GM18858 (cell line): ENCODE measurements at regions not wholly inside any gene's neighbourhood (a gene's known extent, or its start where the extent isn't known, plus 50 kb on each side); places are given as distances from the start of the nearest gene placed in this dataset.

Experiments
- ATAC-seq: cut with Tn5 transposase; IDR thresholded peaks from one replicate; pipeline ENCODE4 v1.9.1; 2021; ENCODE audit not compliant: unreplicated experiment

- no peak for ATAC-seq
Observed at GRCh38 chr16:85545227-85545818, 67.8 kb upstream of the GSE1 start.

GRCh38 chr16:85546585-85547447 lies 66.3 kb upstream of the GSE1 start:
- no peak for ATAC-seq

GRCh38 chr16:85548375-85548774 lies 64.7 kb upstream of the GSE1 start:
- ATAC-seq = no peak

DNA sequence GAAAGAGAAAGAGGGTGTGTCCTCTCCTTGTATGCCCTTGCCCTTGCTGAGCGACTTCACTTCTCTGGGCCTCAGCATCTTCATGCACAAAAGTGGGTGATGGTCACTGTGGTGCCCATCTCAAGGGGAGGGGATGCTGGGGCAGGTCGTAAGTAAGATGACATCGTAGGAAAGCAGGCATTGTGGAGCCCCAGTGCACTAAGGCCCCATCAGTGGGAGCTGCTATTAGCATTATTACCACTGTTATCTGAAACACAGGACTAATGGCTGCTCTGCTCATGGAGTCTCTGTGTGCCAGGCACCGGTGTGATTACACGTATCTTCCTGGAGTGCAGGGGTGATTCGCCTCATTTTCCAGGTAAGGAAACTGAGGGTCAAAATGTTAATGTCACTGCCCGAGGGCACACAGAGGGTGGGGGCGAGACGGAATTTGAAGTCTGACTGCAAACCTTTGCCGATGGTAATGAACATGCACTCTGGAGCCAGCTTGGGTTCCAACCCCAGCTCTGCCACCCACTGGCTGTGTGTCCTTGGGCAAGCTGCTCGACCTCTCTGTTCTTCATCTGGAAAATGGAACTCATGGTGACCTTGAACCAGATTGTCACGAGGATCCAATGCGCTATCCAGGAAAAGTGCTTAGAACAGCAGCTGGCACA lies 63.2 kb upstream of the GSE1 start:
- ATAC-seq = no peak

DNA sequence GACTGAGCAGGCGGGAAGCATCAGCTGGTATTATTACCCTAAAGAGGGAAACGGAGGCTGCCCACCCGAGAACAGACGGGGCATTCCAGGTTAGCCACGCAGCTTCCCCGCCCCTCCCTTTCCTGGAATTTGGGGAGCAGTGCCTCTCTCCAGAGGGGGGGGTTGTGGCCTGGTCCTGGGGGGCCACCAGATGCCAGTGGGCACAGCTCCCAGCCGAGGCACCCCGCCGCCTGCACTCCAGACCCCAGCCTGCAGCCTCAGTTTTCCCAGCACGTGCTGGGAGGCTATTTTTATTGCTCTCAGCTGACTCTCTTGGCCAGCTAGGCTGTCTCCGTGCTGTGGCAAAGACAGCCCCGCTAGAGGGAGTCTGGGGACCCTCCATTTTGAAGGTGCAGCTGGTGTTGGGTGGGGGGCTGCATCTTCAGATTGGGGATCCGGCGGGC lies 62.7 kb upstream of the GSE1 start:
- no peak for ATAC-seq

GRCh38 chr16:85550953-85551924 lies 61.9 kb upstream of the GSE1 start:
- no peak for ATAC-seq

DNA sequence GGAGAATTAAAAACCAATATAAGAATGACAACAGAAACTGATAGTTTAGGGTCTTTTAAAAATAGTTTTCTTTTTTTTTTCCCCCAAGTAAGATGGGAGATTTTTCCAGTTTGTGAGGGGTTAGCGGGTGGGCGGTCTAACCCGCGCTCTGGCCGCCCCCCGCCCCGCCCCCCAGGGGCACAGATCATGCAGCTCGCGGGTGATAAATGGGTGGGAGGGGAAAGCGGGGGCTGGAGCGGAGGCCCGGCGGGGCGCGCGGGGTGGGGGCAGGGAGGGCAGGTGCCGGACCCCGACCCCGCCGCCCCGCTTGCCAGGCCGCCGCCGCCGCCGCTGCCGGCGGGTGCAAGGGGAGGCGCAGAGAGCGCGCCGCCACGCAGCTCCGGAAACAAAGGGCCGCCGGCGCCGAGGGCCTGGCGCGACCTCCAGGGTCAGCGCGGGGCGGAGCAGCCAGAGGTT lies 60.1 kb upstream of the GSE1 start:
- ATAC-seq = no peak

DNA sequence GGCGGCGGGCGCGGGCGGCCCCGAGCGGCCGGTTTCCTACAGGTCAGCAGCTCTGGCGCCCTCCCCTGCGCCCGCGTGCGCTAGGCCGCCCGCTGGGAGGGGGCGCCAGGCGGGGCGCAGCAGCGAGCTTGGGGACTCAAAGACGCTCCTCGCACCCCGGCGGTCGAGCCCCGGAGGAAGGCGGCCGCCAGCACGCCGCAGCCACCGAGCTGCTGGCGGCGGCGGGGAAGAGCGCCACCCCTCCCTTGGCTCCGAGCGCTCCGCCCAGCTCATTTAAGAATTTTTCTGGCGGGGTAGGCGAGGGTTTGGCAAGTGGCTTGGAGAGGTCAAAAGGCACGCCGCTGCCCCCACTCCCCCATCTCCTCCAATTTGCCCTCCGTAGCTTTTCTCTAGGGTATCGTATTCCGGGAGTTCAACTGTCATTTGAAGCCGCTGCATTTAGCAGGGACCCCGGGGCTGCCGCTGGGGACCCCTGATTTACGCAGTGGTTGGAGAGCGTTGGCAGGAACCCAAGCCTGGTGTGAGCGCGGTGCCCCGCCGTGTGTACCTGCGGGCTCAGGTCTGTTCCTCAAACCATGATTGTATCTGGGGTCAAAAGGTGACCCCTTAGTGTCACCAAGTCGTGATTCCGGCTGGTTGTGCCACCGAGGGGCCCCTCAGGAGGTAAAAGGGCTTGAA lies 59.5 kb upstream of the GSE1 start:
- ATAC-seq = no peak

DNA sequence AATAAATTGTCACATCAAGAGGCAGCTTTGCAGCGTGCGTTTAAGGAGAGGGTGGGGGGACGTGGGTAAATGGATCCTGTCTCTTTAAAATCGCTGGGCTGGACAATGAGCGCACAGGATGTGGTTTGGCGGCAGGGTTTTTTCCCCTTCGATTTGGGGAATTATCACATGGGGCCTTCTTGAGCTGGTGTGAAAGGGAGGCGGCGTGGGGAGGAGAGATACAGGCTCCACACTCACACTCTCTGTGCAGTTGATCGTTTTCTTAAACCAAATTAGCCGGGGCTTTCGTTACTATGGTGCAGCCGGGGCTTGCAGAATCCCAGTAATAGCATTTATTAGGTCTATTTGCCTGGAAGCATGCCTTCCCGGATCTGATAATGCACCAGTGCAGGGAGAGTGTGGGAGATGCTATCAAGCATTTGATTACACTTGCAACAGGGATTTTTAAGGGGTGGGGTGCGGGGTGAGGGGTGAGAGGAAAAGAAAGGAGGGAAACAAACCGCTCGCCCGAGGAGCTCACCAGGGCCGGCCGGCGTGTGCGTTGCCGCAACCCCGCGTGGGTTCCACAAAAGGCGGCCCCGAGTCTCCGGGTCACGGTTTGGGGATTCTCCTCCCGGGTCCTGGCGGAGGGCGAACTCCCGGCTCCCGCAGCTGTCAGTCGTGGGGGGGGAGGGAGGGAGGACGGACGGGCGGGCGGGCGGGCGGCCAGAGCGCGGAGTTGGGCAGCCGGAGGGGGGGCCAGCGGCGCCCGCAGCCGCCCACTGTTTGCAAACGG lies 58.8 kb upstream of the GSE1 start:
- ATAC-seq = peak; percentile 48

DNA sequence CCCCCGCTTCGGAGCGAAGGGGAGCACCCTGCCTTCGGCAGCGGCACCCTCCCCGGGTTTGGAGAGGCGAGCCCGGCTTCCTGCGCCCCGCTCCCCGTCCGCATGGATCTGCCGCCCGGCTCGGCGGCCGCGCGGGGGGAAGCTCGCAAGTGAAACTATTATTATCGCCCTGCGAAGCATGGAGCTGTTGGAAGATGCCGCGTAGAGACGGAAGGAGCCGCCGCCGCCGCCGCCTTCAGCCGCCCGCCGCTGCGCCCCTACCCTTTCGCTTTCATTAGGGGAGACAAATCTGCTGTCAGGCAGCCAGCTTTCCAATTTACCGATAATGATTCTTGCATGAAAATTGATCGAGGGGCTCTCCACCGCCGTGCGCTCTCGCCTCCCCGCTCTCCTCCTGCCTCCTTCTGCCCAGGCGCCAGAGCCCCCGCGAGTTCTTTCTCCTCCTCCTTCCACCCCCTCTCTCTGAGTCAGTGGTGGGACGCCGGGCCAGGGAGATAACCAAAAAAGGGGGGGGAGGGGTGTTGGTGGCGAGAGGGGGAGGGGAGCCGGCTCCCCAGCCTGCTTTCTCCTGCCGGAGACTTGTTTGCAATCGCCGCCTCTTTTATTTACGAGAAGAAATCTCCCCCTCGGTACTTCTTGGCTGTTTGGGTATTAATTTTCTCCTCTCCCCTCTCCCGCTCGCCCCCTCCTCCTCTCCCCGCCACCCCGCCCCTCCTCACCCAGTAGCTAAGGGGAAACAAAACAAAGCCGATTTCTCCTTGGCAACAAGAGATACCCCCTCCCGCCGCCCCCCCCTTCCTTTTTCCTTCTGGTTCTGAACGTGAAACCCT lies 58.0 kb upstream of the GSE1 start:
- ATAC-seq = no peak

GRCh38 chr16:85555719-85556455 lies 57.2 kb upstream of the GSE1 start:
- ATAC-seq = no peak

- ATAC-seq = no peak
Observed at GRCh38 chr16:85556456-85557082, 56.6 kb upstream of the GSE1 start.

DNA sequence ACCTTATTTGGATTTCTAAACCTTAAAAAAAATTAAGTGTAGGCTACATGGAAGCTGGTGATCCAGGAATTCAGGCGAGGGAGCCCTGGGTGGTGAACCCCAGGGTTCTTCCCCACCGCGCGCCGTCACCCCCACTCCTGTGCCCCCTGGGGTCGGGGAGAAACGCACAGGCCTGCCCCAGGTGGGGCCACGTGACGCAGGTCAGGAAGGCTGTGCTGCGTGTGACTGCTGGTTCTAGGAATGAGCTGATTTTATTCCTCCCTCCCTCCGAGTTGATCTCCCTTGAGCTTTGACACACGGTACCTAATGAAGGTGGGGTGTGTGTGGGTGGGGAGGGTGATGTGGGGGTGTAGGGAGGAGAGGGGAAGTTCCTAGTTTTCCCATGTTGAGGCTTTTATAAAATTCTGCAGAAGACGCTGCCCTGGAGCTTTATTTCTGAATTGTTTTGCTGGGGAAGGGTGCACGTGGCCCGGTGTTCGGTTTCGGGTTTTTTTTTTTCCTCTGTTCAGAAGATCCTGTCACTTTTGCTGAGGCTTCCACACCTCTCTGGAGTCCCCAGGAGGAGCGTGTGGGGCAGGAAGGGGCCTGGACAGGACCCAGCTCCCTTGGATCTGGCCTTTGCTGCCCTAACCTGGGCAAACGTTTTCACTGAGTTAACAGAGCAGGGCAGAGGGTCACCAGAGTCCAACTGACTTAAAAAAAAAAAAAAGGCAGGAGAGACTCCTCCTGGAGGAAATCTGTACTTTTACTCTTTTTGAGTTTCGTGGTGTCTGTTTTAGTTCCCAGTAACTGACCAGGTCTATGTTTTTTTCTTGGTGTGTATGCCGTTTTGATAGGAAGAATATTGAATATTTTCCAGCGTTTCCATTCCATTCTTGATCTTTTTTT lies 55.8 kb upstream of the GSE1 start:
- ATAC-seq = no peak

GRCh38 chr16:85557971-85558657 lies 55.0 kb upstream of the GSE1 start:
- no peak for ATAC-seq

- no peak for ATAC-seq
Observed at GRCh38 chr16:85560932-85561247, 52.2 kb upstream of the GSE1 start.
